ENCODE measurements at regions not wholly inside any gene's neighbourhood (a gene's known extent, or its start where the extent isn't known, plus 50 kb on each side); places are given as distances from the start of the nearest gene placed in this dataset.

DNA sequence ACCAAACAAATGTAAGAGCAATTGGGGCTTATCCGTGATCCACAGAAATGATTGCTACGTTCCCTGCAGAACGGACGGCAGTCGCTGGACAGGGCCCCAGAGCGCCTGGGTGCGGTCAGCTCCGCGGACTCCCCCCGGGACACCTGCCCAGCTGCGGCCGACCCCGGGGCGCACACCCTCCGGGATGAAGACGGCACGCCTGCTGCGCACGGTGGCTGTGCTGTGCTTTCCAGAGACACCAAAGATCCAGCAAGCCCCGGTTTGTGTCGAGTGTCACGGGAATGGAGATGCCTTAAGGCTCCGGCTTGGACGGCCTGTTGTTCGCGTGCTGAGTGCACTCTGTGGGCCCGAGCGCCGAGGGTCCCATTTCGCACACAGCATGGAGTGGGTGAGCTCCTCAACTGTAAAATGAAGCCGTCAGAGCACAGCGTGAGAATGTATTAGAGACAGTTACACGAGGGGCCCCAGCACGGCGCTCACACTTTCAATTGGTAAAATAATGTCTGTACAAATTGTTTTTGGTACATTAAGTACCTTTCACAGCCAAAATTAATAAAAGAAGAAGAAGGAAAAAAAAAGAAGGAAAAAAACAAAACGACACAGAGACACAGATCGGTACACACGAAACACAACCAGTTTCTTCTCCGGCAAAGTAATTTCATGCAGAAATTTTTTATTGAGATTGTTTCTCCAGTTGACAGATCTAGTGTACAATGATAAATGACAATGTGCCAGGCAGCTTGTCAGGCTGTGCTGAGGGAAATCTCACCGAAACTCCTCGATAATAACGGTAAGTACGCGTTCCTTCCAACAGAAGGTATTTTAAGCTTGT, 615.8 kb upstream of the SALL3 start:
- DNase-seq (ENCODE audit: low read depth) = no peak

DNA sequence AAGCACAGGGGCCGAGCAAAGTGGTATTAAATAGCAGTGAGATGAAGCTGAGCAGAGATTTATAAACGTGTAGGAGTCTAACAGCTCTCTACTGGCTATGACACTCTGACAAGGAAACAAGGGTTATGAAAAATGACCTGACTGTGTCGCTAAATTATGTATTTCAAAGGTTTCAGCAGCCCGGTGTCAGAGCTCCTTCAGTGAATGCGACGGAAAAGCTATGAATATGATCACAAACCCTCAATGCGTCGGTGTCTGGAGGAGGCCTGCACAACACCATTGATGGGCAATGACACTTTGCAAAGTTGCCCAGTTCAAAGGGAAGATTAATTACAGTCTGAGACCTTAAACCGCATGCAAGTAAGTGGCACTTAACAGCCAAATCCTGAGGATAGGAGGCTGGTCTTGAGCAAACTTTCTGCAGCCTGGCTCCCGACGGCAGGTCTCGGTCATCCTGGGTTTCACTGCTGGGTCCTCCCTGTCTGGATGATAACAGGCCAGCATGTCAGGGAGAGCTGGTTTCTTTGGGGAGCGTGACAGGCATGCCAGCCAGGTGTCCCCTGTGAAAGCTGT, 615.1 kb upstream of the SALL3 start:
- no peak for DNase-seq (ENCODE audit: low read depth)

DNA sequence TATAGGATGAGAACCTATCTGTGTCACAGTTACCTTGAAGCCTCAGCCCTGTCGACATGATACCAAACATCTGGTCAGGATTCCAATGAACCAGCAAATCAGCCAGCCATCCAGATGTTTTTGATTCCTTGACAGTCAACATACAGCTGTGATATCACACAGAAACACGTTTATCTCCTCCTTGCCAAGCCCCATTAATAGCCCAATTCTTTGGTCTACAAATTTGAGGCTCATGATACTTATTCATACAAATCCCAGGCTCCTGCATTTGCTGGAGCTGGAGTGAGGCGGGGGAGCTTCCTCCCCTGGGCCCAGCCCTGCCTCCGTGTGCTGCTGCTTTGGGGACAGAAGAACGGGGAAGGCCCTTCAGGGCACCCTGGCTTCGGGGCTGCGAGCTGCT, 611.6 kb upstream of the SALL3 start:
- DNase-seq (ENCODE audit: low read depth) = no peak

DNA sequence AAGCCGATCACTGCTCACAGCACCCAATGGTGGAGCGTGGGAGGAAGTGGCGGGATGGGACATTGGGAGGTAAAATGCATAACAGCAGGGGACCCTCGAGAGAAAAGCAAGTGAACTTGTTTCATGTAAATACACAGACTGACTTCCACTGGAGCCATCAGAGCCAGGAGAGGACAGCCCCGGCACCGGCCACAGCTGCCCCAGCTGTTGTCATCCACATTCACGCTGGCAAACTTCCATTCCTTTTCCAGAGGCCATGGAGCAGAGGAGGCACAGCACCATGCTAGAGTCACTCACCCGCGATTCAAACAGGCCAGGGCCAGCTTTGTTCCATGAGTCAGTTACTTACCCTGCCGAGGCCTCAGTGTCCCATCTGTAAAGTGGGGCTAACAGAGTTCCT, 610.9 kb upstream of the SALL3 start:
- no peak for DNase-seq (ENCODE audit: low read depth)

DNA sequence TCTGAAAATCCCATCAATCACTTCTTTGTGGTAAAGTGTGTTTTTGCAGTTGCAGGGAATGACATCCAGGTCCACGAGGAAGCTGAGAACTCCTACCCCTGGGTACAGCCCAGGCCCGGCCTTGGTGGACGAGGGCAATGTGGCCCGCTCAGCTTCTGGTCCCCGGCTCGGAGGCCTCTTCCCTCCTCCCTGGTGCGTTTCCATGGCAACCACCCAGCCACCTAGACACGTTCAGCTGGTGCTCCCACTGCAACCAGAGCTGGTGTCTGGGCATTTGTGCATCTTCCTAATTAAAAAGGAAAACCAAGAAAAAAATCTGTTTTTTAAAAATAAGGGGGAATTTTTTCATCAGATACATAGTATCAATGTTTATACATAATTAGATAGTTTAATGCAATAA, 603.6 kb upstream of the SALL3 start:
- no peak for DNase-seq (ENCODE audit: low read depth)

DNA sequence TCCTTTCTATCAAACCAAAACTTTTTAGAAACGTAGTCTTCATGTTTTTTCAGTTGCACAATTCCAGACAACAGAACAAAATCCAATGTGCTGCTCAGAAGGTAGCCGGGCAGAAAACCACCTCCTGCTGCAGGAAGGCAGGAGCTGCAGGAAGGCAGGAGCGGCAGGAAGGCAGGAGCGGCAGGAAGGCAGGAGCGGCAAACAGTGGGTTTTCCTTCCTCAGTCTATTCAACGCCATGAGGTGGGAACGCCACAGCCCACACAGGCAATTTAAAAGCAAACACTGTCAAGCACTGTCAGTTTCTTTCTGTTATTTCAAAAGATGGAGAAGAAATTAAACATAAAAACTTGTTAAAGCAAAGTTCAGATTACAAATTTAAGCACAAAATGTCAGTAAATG, 601.2 kb upstream of the SALL3 start:
- no peak for DNase-seq (ENCODE audit: low read depth)

DNA sequence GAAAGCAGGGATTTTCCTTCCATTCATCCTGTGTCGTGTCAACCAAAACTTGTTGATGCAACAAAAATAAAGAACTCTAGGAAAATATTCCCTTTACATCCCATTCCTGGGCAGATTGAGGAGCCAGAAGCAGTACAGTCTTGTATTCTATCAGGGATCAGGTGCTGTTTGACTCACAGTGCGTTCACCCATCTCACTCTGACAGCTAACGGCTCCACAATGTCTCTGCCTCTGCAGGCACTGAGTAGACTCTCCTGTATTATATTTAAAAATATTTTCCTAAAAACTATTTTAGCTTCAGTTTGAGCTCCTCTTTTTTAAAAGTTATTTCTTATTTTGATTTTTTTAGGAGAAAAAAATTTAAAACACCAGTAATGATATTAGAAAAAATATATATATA, 600.6 kb upstream of the SALL3 start:
- DNase-seq (ENCODE audit: low read depth) = no peak

DNA sequence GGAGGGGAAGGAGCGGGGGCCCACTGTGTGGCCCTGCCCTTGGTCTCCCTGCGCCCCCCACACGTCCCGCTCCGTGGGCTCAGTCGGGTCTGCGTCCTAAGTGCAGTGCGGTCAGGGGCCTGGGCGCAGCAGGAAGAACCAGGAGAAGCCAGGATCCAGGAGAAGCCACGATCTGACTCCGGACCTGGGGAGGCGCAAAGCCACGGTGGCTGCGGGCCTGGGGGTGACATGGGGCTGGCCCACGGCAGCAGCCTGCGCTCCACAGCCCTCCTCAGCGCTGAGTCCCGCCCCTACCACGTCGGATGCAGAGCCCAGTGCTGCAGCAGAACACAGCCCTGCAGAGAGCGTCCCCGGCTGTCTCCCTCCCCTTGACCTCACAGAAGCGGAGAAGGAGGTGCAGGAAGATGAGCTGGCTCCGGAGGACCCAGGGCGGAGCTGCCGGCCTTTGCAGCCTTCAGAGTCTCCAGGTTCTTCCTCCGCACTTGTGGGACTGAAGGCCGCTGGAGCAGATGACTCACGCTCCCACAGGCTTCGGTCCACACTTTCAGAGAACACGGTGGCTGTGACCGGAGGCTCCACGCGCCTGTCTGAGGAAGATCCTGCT, 589.2 kb upstream of the SALL3 start:
- DNase-seq (ENCODE audit: low read depth) = no peak

DNA sequence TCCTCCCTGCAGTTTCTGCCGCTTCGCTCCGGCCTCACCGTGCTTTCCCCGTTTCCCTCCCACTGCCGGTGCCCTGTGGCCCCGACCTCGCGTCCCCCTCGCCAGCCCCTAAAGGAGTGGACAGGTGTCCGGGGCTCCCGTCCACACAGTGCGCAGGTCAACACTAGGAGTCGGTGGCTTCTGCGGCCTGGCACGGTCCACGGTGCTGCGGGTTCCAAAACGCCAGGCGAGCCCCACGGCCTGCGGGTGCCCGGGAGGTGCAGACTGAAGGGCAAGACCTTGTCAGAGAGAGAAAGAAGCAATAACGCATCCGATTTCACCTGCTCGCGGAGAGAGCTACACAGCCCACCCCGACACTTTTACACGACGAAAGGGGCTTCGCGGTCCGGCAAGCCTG, 588.7 kb upstream of the SALL3 start:
- DNase-seq (ENCODE audit: low read depth) = no peak

DNA sequence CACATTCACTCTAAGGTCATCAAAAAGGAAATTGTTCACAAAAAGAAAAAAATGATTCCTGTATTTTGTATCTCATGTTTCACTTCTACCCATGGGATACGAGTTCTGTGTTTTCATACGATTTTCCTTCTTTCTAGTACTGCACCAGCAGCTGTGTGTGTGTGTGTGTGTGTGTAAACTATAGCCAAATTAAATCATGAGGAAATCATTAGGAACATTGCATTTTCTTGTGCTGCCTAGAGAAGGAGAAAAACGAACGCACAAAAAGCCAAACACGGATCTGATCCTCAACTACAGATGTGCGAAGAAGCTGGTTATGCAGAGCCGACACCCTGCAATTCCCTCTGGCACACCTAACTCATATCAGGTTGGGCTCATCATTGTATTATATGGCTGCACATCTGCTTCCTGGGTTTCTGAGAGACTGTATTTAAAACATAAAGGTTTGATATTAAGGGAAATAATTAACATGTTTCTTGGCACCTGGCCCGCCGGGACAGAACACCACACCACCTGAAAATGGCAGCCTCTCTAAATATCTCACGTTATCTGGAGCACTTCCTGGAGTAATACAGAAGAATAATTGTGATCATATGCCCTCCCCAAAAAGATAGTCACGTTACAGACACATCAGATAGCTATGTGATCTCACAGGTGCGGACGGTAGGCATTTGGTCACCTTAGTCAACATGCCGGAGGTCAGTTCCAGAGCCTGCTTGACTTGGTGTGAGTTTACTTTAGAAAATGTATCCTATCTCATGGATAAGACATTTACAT, 586.3 kb upstream of the SALL3 start:
- DNase-seq (ENCODE audit: low read depth) = no peak

DNA sequence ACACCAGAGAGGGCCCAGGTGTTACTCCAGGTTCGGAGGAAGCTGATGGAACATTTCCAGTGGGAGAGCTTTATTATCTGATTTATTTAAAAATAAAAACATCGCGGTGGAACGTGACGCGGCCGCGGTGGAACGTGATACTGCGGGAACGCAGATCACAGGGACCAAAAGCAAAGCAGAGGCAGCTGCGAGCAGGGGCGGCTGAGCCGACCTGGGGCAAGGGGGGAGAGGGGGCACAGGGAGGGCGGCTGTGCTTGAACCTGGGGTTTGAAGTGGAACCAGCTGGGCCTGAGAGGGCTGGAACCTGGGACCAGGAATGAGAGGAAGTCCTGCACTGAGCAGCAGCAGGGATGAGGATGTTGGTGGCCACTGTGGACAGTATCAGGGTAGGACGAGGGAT, 583.5 kb upstream of the SALL3 start:
- no peak for DNase-seq (ENCODE audit: low read depth)

DNA sequence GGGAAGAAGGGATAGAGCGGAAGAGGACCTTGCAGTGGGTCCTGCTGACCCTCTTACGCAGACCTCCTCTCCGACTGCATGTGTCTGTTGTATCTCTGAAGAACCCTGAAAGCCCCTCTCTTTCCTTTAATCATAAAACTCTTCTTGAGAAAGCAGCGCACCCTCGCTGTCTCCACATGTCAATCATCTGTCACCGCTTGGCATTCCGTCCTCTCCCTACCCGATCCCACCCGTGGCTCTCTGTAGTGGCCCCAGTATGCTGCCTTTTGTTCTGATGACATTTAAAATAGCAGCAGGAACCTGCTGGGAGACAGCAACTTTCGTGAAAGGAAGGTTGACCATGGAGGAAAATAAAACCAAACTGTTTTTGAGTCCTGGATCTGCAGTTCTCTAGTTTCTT, 582.9 kb upstream of the SALL3 start:
- no peak for DNase-seq (ENCODE audit: low read depth)

DNA sequence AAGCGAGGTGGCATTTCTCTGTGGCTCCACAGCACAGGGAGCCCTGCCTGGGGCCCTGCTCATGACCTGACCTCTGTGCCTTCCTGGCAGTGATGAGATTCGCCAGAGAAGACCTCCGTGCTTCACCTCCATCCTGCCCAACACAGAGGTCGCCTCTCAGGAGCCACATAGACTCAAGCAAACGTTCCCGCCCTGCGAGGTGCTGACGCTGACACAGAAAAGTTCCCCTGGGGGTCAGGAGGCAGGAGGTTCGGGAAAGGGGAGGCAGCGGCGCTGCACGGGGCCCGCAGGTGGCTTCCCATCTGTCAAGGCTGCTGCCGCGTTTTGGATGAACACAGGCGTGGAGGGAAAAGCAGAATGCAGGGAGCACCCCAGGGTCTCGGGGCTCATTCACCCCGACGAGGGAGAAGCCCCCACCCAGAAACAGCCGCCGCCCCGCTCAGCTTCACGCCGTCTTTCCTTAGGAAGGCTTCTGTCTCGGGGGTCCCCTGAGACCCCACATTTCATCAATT, 579.6 kb upstream of the SALL3 start:
- DNase-seq (ENCODE audit: low read depth) = no peak

DNA sequence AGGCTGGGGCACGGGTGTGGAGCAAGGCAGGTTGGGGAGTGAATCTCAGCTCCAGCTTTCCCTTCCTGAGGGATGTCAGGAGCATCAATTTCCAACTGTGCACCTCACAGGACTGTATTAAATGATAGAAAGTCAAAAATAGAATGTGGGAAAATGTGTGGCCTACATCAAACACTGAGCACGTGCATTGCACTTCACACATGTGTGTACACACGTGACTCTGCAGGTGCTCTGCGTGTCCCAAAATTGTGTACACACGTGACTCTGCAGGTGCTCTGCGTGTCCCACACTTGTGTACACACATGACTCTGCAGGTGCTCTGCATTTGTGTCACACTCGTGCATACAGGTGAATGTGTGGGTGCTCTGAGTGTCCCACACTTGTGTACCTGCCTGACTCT, 577.2 kb upstream of the SALL3 start:
- no peak for DNase-seq (ENCODE audit: low read depth)

DNA sequence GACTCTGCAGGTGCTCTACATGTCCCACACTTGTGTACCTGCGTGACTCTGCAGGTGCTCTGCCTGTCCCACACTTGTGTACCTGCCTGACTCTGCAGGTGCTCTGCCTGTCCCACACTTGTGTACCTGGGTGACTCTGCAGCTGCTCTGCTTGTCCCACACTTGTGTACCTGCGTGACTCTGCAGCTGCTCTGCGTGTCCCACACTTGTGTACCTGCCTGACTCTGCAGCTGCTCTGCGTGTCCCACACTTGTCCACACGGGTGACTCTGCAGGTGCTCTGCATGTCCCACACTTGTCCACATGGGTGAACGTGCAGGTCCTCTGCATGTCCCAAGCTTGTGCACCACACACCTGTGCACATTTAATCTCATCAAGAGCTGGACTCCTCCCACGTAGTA, 576.7 kb upstream of the SALL3 start:
- no peak for DNase-seq (ENCODE audit: low read depth)

DNA sequence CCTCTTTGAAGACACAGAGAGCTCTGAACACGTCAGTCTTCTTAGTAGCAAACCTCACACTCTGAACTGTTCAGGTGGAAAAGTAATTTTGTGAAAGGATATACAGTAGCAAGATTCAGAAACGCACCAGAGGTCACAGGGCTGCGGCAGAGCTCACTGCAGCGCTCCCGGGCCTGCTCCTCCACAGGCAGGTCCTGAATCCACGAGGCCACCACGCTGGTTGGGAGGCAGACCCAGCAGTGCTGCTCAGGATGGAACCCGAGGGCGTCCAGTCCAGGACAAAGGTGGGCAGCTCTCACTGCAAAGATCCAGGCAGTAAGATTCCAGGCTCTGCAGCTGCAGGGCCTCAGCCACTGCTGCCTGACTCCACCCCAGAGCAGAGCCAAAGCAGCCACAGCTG, 576.2 kb upstream of the SALL3 start:
- DNase-seq (ENCODE audit: low read depth) = no peak

DNA sequence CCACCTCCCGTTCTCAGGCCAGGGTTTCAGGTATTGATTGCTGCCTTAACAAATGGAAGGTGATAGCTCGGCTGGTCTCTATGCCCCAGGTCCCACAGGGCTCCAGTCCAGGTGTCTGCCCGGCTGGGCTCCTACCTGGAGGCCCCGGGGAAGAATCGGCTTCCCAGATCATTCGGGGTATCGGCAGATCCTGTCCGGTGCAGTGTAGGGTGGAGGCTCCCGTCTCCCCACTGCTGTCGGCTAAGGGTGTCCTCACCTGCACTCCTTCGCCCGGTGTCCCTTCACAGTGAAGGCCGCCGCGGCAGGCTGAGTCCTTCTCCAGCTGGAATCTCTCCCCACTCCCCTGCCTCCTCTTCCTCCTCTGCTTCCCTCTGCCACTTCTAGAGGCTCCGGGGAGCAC, 573.9 kb upstream of the SALL3 start:
- no peak for DNase-seq (ENCODE audit: low read depth)

DNA sequence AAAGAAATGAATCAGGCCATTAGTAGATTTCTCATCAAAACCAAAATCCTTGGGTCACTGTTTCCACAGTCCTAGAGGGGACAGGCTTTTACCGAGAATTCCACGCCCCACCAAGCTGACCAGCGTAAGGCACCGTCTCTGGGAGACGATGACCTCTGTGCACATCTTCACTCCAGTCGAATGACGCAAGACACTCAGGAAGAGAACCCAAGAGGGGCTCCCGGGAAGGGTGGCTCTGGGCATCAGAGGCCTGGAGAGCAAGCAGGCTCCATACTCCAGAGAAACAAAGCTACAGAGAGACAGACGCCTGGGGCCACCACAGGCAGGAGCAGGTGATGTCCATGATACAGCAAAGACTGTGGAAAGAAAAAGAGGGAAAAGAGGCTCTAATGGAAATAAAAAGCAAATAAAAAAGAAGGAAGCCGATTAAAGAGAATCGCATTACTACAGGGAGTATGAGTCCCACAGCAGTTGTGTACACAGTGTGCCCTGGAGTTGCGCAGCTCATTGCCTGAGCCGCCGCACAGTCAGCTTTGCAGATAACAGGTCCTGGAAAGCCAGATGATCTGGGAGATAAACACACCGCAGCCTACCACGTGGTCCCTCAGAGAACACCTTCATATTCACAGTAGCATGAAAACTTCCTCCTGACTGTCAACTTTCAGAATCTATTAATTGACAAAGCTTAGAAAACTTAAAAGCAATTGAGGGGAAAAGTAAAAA, 572.7 kb upstream of the SALL3 start:
- DNase-seq (ENCODE audit: low read depth) = no peak

DNA sequence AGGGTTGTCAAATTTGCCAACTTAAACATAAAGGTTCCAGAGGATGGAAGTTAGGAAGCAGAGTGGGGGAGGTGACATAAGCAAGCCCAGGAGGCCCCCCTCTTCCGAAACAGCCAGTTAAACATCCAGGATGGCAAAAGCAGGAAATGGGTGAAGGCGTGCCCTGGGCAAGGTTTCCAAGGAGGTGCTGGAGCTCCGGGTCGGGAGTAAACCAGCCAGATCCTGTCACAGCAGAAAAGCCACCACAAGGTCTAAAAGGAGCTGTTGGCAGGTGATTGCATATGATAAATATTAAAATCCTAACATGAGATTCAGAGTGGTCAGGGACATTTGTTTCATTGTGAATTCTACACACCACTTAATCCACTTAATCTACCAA, 572.2 kb upstream of the SALL3 start:
- no peak for DNase-seq (ENCODE audit: low read depth)

DNA sequence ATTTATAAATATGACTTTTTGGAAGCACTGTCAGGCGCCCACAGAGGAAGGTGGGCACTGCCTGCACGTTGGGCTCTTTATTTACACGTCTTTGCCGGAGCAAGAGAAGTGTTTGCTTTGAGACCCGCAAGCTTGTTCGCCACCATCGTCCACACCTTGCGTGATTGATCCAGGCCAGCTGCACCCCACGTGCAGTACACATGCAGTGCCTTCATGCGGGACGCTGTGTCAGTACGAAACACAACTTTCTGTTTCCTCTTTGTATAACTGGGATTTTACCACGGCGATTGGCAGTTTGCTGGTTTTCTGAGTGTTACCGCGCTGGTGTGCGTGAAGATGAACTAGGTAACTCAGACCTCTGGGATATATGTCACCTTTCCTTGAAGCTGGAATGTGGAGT, 571.0 kb upstream of the SALL3 start:
- DNase-seq (ENCODE audit: low read depth) = no peak

DNA sequence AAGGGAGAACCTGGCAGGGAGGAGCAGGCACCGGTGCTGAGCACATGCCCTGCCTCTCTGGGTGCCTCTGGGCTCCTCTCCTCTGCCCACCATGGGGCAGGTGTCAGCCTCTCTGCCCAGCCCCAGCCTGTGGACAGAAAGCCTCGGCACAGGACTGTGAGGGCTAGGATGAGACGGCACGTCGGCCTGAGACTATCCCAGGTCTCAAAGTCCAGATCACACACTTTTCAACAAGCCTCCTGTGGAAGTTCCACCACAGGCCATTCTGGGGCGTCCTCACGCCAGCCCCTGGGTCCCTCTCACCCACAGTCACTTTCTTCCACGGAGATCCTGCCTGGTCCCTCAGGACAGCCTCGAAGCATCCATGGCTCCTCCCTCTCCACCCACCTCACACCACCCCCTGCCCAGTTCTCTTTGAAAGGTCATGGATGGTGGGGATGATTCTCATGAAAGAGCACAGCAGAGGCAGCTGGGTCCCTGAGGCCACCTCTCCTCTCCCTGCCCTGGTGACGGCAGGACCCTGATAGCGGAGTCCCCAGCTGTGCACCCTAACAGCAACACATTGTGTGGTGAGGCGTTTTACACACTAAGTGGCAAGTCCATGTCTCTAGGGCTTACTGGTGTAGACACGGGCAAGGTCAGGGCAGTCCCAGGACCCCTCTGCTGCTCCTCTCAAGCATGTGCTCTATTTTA, 569.4 kb upstream of the SALL3 start:
- DNase-seq (ENCODE audit: low read depth) = no peak

DNA sequence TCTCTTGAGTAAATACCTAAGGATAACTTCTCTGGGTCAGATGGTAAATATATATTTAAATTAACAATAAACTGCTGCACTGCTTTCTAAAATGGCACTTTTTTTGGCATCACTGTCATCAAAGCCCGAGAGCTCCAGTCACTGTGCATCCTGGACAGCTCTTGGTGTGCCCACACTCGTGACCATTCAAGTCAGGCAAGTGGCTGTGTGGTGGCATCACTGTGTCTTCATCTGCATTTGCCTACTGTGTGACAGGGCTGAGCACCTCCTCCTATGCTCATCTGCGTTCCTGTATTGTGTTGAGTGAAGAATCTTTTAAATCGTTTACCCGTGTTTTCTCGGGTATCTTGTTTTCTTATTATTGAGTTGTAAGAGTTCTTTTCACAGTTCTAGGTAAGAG, 568.1 kb upstream of the SALL3 start:
- no peak for DNase-seq (ENCODE audit: low read depth)
